B cell (primary cell): ENCODE measurements at regions not wholly inside any gene's neighbourhood (a gene's known extent, or its start where the extent isn't known, plus 50 kb on each side); places are given as distances from the start of the nearest gene placed in this dataset.

ENCODE experiments used
- CTCF ChIP-seq: fragments of 200-600 bp; IDR thresholded peaks from one replicate; pipeline ENCODE4 v1.8.0; 2022; ENCODE audit warnings: antibody characterized with exemption, mild to moderate bottlenecking
- EZH2 ChIP-seq: IDR thresholded peaks from 2 replicates; pipeline ENCODE4 v1.6.1; 2012; ENCODE audit warnings: borderline replicate concordance, low read depth, mild to moderate bottlenecking, moderate library complexity, low read length; ENCODE audit not compliant: insufficient read depth, poor library complexity, severe bottlenecking

GRCh38 chr5:96013254-96013653, 51.6 kb upstream of the ELL2 start:
- no peak for TF ChIP-seq CTCF
- no peak for TF ChIP-seq EZH2
